ENCODE measurements at regions not wholly inside any gene's neighbourhood (a gene's known extent, or its start where the extent isn't known, plus 50 kb on each side); places are given as distances from the start of the nearest gene placed in this dataset.

GRCh38 chr4:181443021-181443420 is 800.2 kb upstream of the TENM3 start:
- TF ChIP-seq, protein P1, sequence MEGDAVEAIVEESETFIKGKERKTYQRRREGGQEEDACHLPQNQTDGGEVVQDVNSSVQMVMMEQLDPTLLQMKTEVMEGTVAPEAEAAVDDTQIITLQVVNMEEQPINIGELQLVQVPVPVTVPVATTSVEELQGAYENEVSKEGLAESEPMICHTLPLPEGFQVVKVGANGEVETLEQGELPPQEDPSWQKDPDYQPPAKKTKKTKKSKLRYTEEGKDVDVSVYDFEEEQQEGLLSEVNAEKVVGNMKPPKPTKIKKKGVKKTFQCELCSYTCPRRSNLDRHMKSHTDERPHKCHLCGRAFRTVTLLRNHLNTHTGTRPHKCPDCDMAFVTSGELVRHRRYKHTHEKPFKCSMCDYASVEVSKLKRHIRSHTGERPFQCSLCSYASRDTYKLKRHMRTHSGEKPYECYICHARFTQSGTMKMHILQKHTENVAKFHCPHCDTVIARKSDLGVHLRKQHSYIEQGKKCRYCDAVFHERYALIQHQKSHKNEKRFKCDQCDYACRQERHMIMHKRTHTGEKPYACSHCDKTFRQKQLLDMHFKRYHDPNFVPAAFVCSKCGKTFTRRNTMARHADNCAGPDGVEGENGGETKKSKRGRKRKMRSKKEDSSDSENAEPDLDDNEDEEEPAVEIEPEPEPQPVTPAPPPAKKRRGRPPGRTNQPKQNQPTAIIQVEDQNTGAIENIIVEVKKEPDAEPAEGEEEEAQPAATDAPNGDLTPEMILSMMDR (IDR thresholded peaks at IDR 0.05), result no peak
- TF ChIP-seq POLR2A (IDR thresholded peaks at IDR 0.05), result no peak
